ENCODE measurements at regions not wholly inside any gene's neighbourhood (a gene's known extent, or its start where the extent isn't known, plus 50 kb on each side); places are given as distances from the start of the nearest gene placed in this dataset.
"Not testable (repeated sequence)": the region's sequence is repeated elsewhere in the genome, so short reads cannot be mapped to it uniquely, and the experiment has no call there.

DNA sequence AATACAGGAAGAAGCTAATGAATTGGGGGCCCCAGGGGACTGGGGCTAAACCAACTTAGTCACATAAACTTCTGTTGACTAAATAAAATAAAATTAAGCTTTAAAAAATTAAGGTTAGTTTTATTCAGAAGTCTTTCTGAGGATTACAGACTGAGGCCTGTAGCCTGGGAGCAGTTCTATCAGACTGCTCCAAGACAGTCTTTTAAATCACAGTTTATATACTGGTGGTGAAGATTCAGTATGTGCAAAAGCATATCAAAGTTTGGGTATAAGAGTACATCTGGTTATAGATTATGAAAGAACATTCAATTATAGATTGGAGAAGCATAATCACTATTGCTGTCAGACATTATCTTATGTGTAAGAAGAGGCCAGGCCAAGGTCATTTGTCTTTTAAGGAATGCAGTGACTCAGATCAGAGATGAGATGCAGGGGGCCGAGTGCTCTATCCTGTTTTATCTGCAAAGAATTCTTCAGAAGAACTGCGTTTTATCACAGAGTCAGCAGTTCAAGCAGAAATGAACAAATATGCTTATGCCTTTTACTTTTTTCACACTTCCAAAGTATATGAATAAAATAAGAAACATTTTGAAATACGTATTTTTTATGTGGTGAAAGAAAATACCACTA is 109.4 kb downstream of the PDHA2 start:
- Mint-ChIP-seq H3K27ac (no peak overlapping the region), H3K27me3 (no peaks in the 10 kb centered on the region), H3K4me3 (no peak overlapping the region), H3K9me3 (ENCODE audit: insufficient read depth) (peaks cover 6% of the 10 kb centered on the region), H3K4me1 (no peaks in the 10 kb centered on the region)
- Histone ChIP-seq H3K27ac (ENCODE audit: low read length in 2 of 2) (no peak overlapping the region), H3K27me3 (replicated peaks in 1 of 4; ENCODE audit: control extremely low read depth in 1 of 4, control insufficient read depth in 3 of 4, insufficient read depth in 4 of 4, low read length in 3 of 4) (no peaks in the 10 kb centered on the region), H4K20me1 (ENCODE audit: control insufficient read depth, insufficient read depth, low read length, poor library complexity, severe bottlenecking) (no peaks in the 10 kb centered on the region), H2AFZ (ENCODE audit: insufficient read depth, low read depth, low read length, poor library complexity, severe bottlenecking) (no peak overlapping the region), H3K9me3 (ENCODE audit: control extremely low read depth in 1 of 3, control insufficient read depth in 2 of 3, insufficient read depth in 1 of 3, low read length in 2 of 3) (peaks cover 0 to 6% (median 1%) of the 10 kb centered on the region in 3 donors), H3K36me3 (replicated peaks in 1 of 2; ENCODE audit: control extremely low read depth in 1 of 2, control insufficient read depth in 1 of 2, extremely low read depth in 1 of 2, insufficient read depth in 2 of 2, low read length in 1 of 2) (no peaks in the 10 kb centered on the region), H3K9ac (ENCODE audit: low read length) (no peak overlapping the region), H3K4me1 (ENCODE audit: control insufficient read depth in 2 of 2, insufficient read depth in 2 of 2, low read length in 2 of 2) (no peaks in the 10 kb centered on the region), H3K4me3 (ENCODE audit: control extremely low read depth in 1 of 5, extremely low read depth in 1 of 5, insufficient read depth in 1 of 5, low read depth in 2 of 5, low read length in 4 of 5) (no peak overlapping the region), H3K4me2 (replicated peaks; ENCODE audit: low read depth, low read length, poor library complexity, severe bottlenecking) (no peak overlapping the region), H3K79me2 (ENCODE audit: control insufficient read depth, insufficient read depth, low read length) (no peaks in the 10 kb centered on the region)
- ATAC-seq (ENCODE audit: low read depth) (no peak), DNase-seq (no peak)
- ChIA-PET CTCF (no interaction called here), POLR2A (no interaction called here)
- TF ChIP-seq, protein P1, sequence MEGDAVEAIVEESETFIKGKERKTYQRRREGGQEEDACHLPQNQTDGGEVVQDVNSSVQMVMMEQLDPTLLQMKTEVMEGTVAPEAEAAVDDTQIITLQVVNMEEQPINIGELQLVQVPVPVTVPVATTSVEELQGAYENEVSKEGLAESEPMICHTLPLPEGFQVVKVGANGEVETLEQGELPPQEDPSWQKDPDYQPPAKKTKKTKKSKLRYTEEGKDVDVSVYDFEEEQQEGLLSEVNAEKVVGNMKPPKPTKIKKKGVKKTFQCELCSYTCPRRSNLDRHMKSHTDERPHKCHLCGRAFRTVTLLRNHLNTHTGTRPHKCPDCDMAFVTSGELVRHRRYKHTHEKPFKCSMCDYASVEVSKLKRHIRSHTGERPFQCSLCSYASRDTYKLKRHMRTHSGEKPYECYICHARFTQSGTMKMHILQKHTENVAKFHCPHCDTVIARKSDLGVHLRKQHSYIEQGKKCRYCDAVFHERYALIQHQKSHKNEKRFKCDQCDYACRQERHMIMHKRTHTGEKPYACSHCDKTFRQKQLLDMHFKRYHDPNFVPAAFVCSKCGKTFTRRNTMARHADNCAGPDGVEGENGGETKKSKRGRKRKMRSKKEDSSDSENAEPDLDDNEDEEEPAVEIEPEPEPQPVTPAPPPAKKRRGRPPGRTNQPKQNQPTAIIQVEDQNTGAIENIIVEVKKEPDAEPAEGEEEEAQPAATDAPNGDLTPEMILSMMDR (IDR thresholded peaks at IDR 0.05), result no peak
- TF ChIP-seq EZH2 (IDR thresholded peaks at IDR 0.05; ENCODE audit: borderline replicate concordance, insufficient read depth, low read depth, low read length, poor library complexity, severe bottlenecking), result no peak
- intact Hi-C loops (cut with micrococcal nuclease), result no loop called here
- 100% methylated on average over 1 of the region's 3 CpGs for WGBS (ENCODE audit: insufficient coverage)

DNA sequence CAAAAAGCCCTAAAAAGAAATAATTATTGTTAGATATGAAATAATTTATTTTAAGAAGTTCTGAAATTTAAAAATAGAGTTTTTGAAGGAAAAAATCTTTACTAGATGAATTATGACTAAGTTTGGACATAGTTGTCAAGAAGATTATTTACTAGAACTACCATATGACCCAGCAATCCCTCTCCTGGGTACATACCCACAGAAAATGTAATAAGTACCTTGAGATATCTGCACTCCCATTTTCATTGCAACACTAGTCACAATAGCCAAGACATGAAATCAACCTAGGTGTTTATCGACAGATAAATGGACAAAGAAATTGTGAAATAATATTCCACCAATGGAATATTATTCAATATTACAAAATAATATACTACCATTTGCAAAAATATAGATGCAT is 109.9 kb downstream of the PDHA2 start:
- no CpG with 5 or more reads among the region's 1 CpG for WGBS (ENCODE audit: insufficient coverage)
- POLR2A ChIA-PET, result no interaction called here
- no peak for TF ChIP-seq EZH2 (IDR thresholded peaks at IDR 0.05; ENCODE audit: borderline replicate concordance, insufficient read depth, low read depth, low read length, poor library complexity, severe bottlenecking)
- TF ChIP-seq, protein P1 (IDR thresholded peaks at IDR 0.05), result no peak
- Mint-ChIP-seq H3K27ac (no peak overlapping the region), H3K4me1 (no peaks in the 10 kb centered on the region), H3K27me3 (no peaks in the 10 kb centered on the region), H3K9me3 (ENCODE audit: insufficient read depth) (peaks cover 6% of the 10 kb centered on the region), H3K4me3 (no peak overlapping the region)
- ATAC-seq (ENCODE audit: low read depth), result no peak
- intact Hi-C loops (cut with micrococcal nuclease), result no loop called here
- CTCF ChIA-PET, result no interaction called here
- Histone ChIP-seq H3K9ac (ENCODE audit: low read length) (no peak overlapping the region), H3K4me3 (ENCODE audit: control extremely low read depth in 1 of 5, extremely low read depth in 1 of 5, insufficient read depth in 1 of 5, low read depth in 2 of 5, low read length in 4 of 5) (no peak overlapping the region), H3K4me1 (ENCODE audit: control insufficient read depth in 2 of 2, insufficient read depth in 2 of 2, low read length in 2 of 2) (no peaks in the 10 kb centered on the region), H3K4me2 (replicated peaks; ENCODE audit: low read depth, low read length, poor library complexity, severe bottlenecking) (no peak overlapping the region), H2AFZ (ENCODE audit: insufficient read depth, low read depth, low read length, poor library complexity, severe bottlenecking) (no peak overlapping the region), H3K79me2 (ENCODE audit: control insufficient read depth, insufficient read depth, low read length) (no peaks in the 10 kb centered on the region), H4K20me1 (ENCODE audit: control insufficient read depth, insufficient read depth, low read length, poor library complexity, severe bottlenecking) (no peaks in the 10 kb centered on the region), H3K27ac (ENCODE audit: low read length in 2 of 2) (no peak overlapping the region), H3K36me3 (replicated peaks in 1 of 2; ENCODE audit: control extremely low read depth in 1 of 2, control insufficient read depth in 1 of 2, extremely low read depth in 1 of 2, insufficient read depth in 2 of 2, low read length in 1 of 2) (no peaks in the 10 kb centered on the region), H3K27me3 (replicated peaks in 1 of 4; ENCODE audit: control extremely low read depth in 1 of 4, control insufficient read depth in 3 of 4, insufficient read depth in 4 of 4, low read length in 3 of 4) (no peaks in the 10 kb centered on the region), H3K9me3 (ENCODE audit: control extremely low read depth in 1 of 3, control insufficient read depth in 2 of 3, insufficient read depth in 1 of 3, low read length in 2 of 3) (peaks cover 0 to 6% (median 1%) of the 10 kb centered on the region in 3 donors)
- no peak for DNase-seq

DNA sequence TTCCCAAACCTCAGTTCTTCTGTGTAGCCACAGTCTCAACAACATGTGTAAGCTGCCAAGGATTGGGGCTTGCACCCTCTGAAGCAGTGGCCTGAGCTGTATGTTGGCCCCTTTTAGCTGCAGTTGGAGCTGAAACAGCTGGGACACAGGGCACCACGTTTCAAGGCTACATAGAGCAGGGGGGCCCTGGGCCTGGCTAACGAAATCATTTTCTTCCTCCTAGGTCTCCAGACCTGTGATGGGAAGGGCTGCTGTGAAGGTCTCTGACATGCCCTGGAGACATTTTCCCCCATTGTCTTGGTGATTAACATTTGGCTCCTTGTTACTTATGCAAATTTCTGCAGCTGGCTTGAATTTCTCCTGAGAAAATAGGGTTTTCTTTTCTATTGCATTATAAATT is 112.6 kb downstream of the PDHA2 start:
- POLR2A ChIA-PET; H3K4me3 Mint-ChIP-seq; H3K27me3 ChIP-seq (replicated peaks in 1 of 4; ENCODE audit: control extremely low read depth in 1 of 4, control insufficient read depth in 3 of 4, insufficient read depth in 4 of 4, low read length in 3 of 4); H3K4me1 ChIP-seq (ENCODE audit: control insufficient read depth in 2 of 2, insufficient read depth in 2 of 2, low read length in 2 of 2); intact Hi-C loops (cut with micrococcal nuclease); H3K27ac Mint-ChIP-seq; H3K9ac ChIP-seq (ENCODE audit: low read length); H3K9me3 Mint-ChIP-seq (ENCODE audit: insufficient read depth); ATAC-seq (ENCODE audit: low read depth); H3K27me3 Mint-ChIP-seq; H3K4me2 ChIP-seq (replicated peaks; ENCODE audit: low read depth, low read length, poor library complexity, severe bottlenecking); H2AFZ ChIP-seq (ENCODE audit: insufficient read depth, low read depth, low read length, poor library complexity, severe bottlenecking); DNase-seq; H3K4me3 ChIP-seq (ENCODE audit: control extremely low read depth in 1 of 5, extremely low read depth in 1 of 5, insufficient read depth in 1 of 5, low read depth in 2 of 5, low read length in 4 of 5); CTCF ChIA-PET; H3K79me2 ChIP-seq (ENCODE audit: control insufficient read depth, insufficient read depth, low read length); H3K36me3 ChIP-seq (replicated peaks in 1 of 2; ENCODE audit: control extremely low read depth in 1 of 2, control insufficient read depth in 1 of 2, extremely low read depth in 1 of 2, insufficient read depth in 2 of 2, low read length in 1 of 2); H3K9me3 ChIP-seq (ENCODE audit: control extremely low read depth in 1 of 3, control insufficient read depth in 2 of 3, insufficient read depth in 1 of 3, low read length in 2 of 3); H3K27ac ChIP-seq (ENCODE audit: low read length in 2 of 2); H4K20me1 ChIP-seq (ENCODE audit: control insufficient read depth, insufficient read depth, low read length, poor library complexity, severe bottlenecking); H3K4me1 Mint-ChIP-seq: not testable (repeated sequence)
- 87% methylated on average over 2 of the region's 2 CpGs for WGBS (ENCODE audit: insufficient coverage)
